ENCODE measurements at regions not wholly inside any gene's neighbourhood (a gene's known extent, or its start where the extent isn't known, plus 50 kb on each side); places are given as distances from the start of the nearest gene placed in this dataset.

DNA sequence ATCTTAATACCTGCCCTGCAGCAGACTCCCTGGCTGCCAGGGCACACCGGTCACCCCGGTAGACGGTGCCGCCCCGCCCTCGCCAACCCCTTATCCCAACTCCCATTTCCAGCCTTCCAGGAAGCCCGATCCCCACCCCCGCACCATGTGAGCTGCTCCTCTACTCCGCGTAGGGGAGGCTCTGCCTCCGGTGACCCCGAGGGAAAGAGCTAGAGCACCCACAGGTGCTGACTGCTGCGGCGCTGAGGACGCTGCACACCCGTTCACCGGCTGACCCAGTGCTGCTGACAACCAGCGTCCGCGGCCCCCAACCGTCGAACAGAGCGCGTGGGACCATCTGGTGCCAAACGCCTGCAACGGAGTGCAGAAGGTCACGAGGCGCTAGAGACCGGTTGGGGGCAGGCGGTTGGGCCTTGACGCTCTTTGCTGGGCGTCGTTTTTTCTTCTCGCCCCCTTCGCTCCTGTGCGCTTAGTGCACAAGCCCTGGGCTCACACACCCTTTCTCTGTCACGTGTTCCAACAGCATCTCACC lies 59.6 kb upstream of the ZNF599 start:
- no peak overlapping the region for H2AFZ ChIP-seq (ENCODE audit: low read depth, low read length, poor library complexity, severe bottlenecking)
- H3K9me2 ChIP-seq (ENCODE audit: insufficient read depth): no peaks in the 10 kb centered on the region
- no peak overlapping the region for H3K4me2 ChIP-seq (ENCODE audit: low read length)
- H3K27me3 ChIP-seq (ENCODE audit: insufficient read depth, low read length): peaks cover 16% of the 10 kb centered on the region
- no peak for DNase-seq (ENCODE audit: low read depth, low spot score)
- RAD21 ChIA-PET (ENCODE audit: low non-redundant PET in 1 of 2, low total read pairs in 2 of 2, uncharacterized antibody in 2 of 2, unreplicated experiment in 2 of 2): no interaction called here
- no peak overlapping the region for H3K9ac ChIP-seq (ENCODE audit: low read length)
- no peak overlapping the region for H3K27ac ChIP-seq (ENCODE audit: low read depth, low read length)
- BruUV-seq (replicated peaks): no TSS peak
- H3K79me2 ChIP-seq (ENCODE audit: insufficient read depth, low read length): no peaks in the 10 kb centered on the region
- H3K4me3 ChIP-seq (replicated peaks in 1 of 2; ENCODE audit: low read depth in 1 of 2, low read length in 2 of 2): no peak overlapping the region
- CTCF ChIA-PET: no interaction called here
- POLR2A ChIA-PET: no interaction called here
- ATAC-seq: no peak
- TF ChIP-seq FOSL1 (IDR thresholded peaks at IDR 0.05; ENCODE audit: low read depth) (no peak), JUND (IDR thresholded peaks at IDR 0.05) (no peak), REST (IDR thresholded peaks at IDR 0.05; ENCODE audit: low read depth) (no peak), EZH2 (IDR thresholded peaks at IDR 0.05) (no peak), CBX3 (IDR thresholded peaks at IDR 0.05; ENCODE audit: low read depth) (no peak), ZFX (IDR thresholded peaks at IDR 0.05) (no peak), TCF7L2 (IDR thresholded peaks at IDR 0.05; ENCODE audit: borderline replicate concordance, extremely low read depth, insufficient read depth, insufficient read length) (no peak), EZH2phosphoT487 (IDR thresholded peaks at IDR 0.05; ENCODE audit: borderline replicate concordance) (no peak), SP1 (IDR thresholded peaks at IDR 0.05; ENCODE audit: low read depth) (no peak), ATF3 (IDR thresholded peaks at IDR 0.05) (no peak)
- H4K20me1 ChIP-seq (ENCODE audit: insufficient read depth): no peaks in the 10 kb centered on the region
- H3K4me1 ChIP-seq (ENCODE audit: control insufficient read depth in 1 of 2, insufficient read depth in 2 of 2, low read length in 2 of 2): no peaks in the 10 kb centered on the region
- H3K36me3 ChIP-seq (ENCODE audit: control insufficient read depth in 1 of 2, insufficient read depth in 2 of 2, low read length in 2 of 2): no peaks in the 10 kb centered on the region
- intact Hi-C loops (cut with micrococcal nuclease): no loop called here
- no peaks in the 10 kb centered on the region for H3K9me3 ChIP-seq (ENCODE audit: control insufficient read depth in 1 of 2, insufficient read depth in 1 of 2, low read depth in 1 of 2, low read length in 2 of 2)
